HEK293 (cell line): ENCODE measurements at regions not wholly inside any gene's neighbourhood (a gene's known extent, or its start where the extent isn't known, plus 50 kb on each side); places are given as distances from the start of the nearest gene placed in this dataset.

Experiments
- CTCF ChIA-PET: fragments of 350-600 bp; formaldehyde crosslinking; extraction: SDS; loops from one replicate; lab custom pipeline; 2021; ENCODE audit warnings: antibody characterized with exemption; lab: Yijun Ruan, JAX
- POLR2A ChIA-PET: fragments of 300-600 bp; formaldehyde crosslinking; extraction: SDS; loops from one replicate; lab custom pipeline; 2020; ENCODE audit warnings: antibody characterized with exemption, inconsistent platforms; lab: Yijun Ruan, JAX
- H3K27ac ChIP-seq: fragments of 200-500 bp; sonication (Bioruptor generic); 2 replicates; pipeline ENCODE4 v1.5.1; 2014; ENCODE audit warnings: low read depth, low read length, control low read depth, inconsistent platforms; ENCODE audit errors: extremely low read depth
- H3K36me3 ChIP-seq, 2 experiments: fragments of 200-500 bp in 1 of 2; sonication (Bioruptor generic) in 1 of 2; 1 replicate in 1 of 2; 2 replicates in 1 of 2; pipeline ENCODE4 v1.5.1; 2014 to 2017; ENCODE audit warnings: inconsistent platforms in 2 of 2, low read length in 2 of 2; ENCODE audit not compliant: control insufficient read depth in 2 of 2, insufficient read depth in 1 of 2
- H3K4me1 ChIP-seq: fragments of 200-500 bp; sonication (Bioruptor generic); 2 replicates; pipeline ENCODE4 v1.5.1; 2014; ENCODE audit warnings: mild to moderate bottlenecking, low read length, inconsistent platforms; ENCODE audit not compliant: control insufficient read depth, insufficient read depth
- H3K4me3 ChIP-seq: 2 replicates; pipeline ENCODE4 v1.5.1; 2011; ENCODE audit warnings: low read depth, mild to moderate bottlenecking, control low read depth, low read length, moderate library complexity
- H3K9me3 ChIP-seq: fragments of 200-500 bp; sonication (Bioruptor generic); 2 replicates; pipeline ENCODE4 v1.5.1; 2014; ENCODE audit warnings: low read depth, low read length, inconsistent platforms; ENCODE audit not compliant: control insufficient read depth, insufficient read depth
- ATF2 ChIP-seq: fragments of 450-650 bp; formaldehyde crosslinking; IDR thresholded peaks from 2 replicates; pipeline ENCODE4 v1.5.1; 2016; ENCODE audit warnings: missing biosample characterization, missing genetic modification characterization, low read depth
- PATZ1 ChIP-seq: fragments of 450-650 bp; formaldehyde crosslinking; IDR thresholded peaks from 2 replicates; pipeline ENCODE4 v1.5.1; 2016; ENCODE audit warnings: missing biosample characterization, missing genetic modification characterization
- PBX3 ChIP-seq: sonication (generic); formaldehyde crosslinking; IDR thresholded peaks from 2 replicates; pipeline ENCODE4 v1.8.1; 2022; ENCODE audit warnings: mild to moderate bottlenecking, moderate library complexity, missing genetic modification reagents
- PRDM10 ChIP-seq: fragments of 450-650 bp; formaldehyde crosslinking; IDR thresholded peaks from 2 replicates; pipeline ENCODE4 v1.5.1; 2016; ENCODE audit warnings: missing biosample characterization, missing genetic modification characterization
- RBAK ChIP-seq: fragments of 450-650 bp; formaldehyde crosslinking; IDR thresholded peaks from 2 replicates; pipeline ENCODE4 v1.5.1; 2016; ENCODE audit warnings: missing biosample characterization, missing genetic modification characterization
- YY2 ChIP-seq: fragments of 450-650 bp; formaldehyde crosslinking; IDR thresholded peaks from 2 replicates; pipeline ENCODE4 v1.5.1; 2016; ENCODE audit warnings: missing biosample characterization, missing genetic modification characterization
- ZBTB17 ChIP-seq: fragments of 450-650 bp; formaldehyde crosslinking; IDR thresholded peaks from 2 replicates; pipeline ENCODE4 v1.5.1; 2016; ENCODE audit warnings: missing biosample characterization, missing genetic modification characterization
- ZNF138 ChIP-seq: fragments of 450-650 bp; formaldehyde crosslinking; IDR thresholded peaks from 2 replicates; pipeline ENCODE4 v1.5.1; 2016; ENCODE audit warnings: missing biosample characterization, missing genetic modification characterization, borderline replicate concordance
- ZNF324 ChIP-seq: fragments of 450-650 bp; formaldehyde crosslinking; IDR thresholded peaks from 2 replicates; pipeline ENCODE4 v1.5.1; 2016; ENCODE audit warnings: missing biosample characterization, missing genetic modification characterization
- ZNF366 ChIP-seq: fragments of 450-650 bp; formaldehyde crosslinking; conservative IDR thresholded peaks from 2 replicates; pipeline ENCODE4 v1.5.1; 2016; ENCODE audit warnings: missing biosample characterization, missing genetic modification characterization
- ZNF37A ChIP-seq: fragments of 450-650 bp; IDR thresholded peaks from 2 replicates; pipeline ENCODE4 v1.5.1; 2018; ENCODE audit warnings: missing biosample characterization, missing genetic modification characterization
- ZNF391 ChIP-seq: fragments of 450-650 bp; formaldehyde crosslinking; IDR thresholded peaks from 2 replicates; pipeline ENCODE4 v1.5.1; 2016; ENCODE audit warnings: low read depth, missing biosample characterization, missing genetic modification characterization, borderline replicate concordance
- ZNF48 ChIP-seq: fragments of 450-650 bp; formaldehyde crosslinking; IDR thresholded peaks from 2 replicates; pipeline ENCODE4 v1.5.1; 2016; ENCODE audit warnings: missing biosample characterization, missing genetic modification characterization
- ZNF558 ChIP-seq: fragments of 450-650 bp; formaldehyde crosslinking; IDR thresholded peaks from 2 replicates; pipeline ENCODE4 v1.5.1; 2016; ENCODE audit warnings: missing biosample characterization, missing genetic modification characterization
- ZNF561 ChIP-seq: fragments of 450-650 bp; IDR thresholded peaks from 2 replicates; pipeline ENCODE4 v1.5.1; 2018; ENCODE audit warnings: missing biosample characterization, missing genetic modification characterization, borderline replicate concordance
- ZNF621 ChIP-seq: fragments of 450-650 bp; formaldehyde crosslinking; IDR thresholded peaks from 2 replicates; pipeline ENCODE4 v1.5.1; 2017; ENCODE audit warnings: missing biosample characterization, missing genetic modification characterization
- ZNF623 ChIP-seq: fragments of 450-650 bp; formaldehyde crosslinking; IDR thresholded peaks from 2 replicates; pipeline ENCODE4 v1.5.1; 2016; ENCODE audit warnings: missing biosample characterization, missing genetic modification characterization
- ZNF639 ChIP-seq: fragments of 450-650 bp; formaldehyde crosslinking; IDR thresholded peaks from 2 replicates; pipeline ENCODE4 v1.5.1; 2016; ENCODE audit warnings: missing biosample characterization, missing genetic modification characterization
- ZNF658 ChIP-seq: fragments of 450-650 bp; formaldehyde crosslinking; IDR thresholded peaks from 2 replicates; pipeline ENCODE4; 2016; ENCODE audit warnings: missing biosample characterization, missing genetic modification characterization
- ZNF677 ChIP-seq: fragments of 450-650 bp; IDR thresholded peaks from 2 replicates; pipeline ENCODE4 v1.5.0; 2018; ENCODE audit warnings: missing biosample characterization, mild to moderate bottlenecking, missing genetic modification characterization, moderate library complexity
- ZNF701 ChIP-seq: fragments of 450-650 bp; formaldehyde crosslinking; IDR thresholded peaks from 2 replicates; pipeline ENCODE4 v1.5.1; 2016; ENCODE audit warnings: missing biosample characterization, missing genetic modification characterization
- ZNF704 ChIP-seq: fragments of 450-650 bp; formaldehyde crosslinking; IDR thresholded peaks from 2 replicates; pipeline ENCODE4 v1.5.1; 2016; ENCODE audit warnings: missing biosample characterization, missing genetic modification characterization
- ZNF768 ChIP-seq: fragments of 450-650 bp; formaldehyde crosslinking; IDR thresholded peaks from 2 replicates; pipeline ENCODE4 v1.5.1; 2018; ENCODE audit warnings: missing biosample characterization, mild to moderate bottlenecking, missing genetic modification characterization

GRCh38 chr1:72827278-72827677 is 544.9 kb upstream of the NEGR1 start (continued):
- no peak for TF ChIP-seq ZNF324 (tag by site-specific recombination)
- TF ChIP-seq ZNF639: no peak
- no peak for TF ChIP-seq ZNF701

- TF ChIP-seq ZNF138 (tag by site-specific recombination): no peak
- no peak for TF ChIP-seq ZNF366 (tag by site-specific recombination)
- TF ChIP-seq ATF2 (tag by site-specific recombination): no peak
- TF ChIP-seq ZNF658: no peak
- no peak for TF ChIP-seq ZNF677
- no peak for TF ChIP-seq RBAK (tag by site-specific recombination)
- no peak for TF ChIP-seq ZNF768 (tag by site-specific recombination)
- TF ChIP-seq ZNF37A (tag by site-specific recombination): no peak
- TF ChIP-seq PBX3 (CRISPR knock-in tag): no peak
- TF ChIP-seq ZNF561: no peak
- no peak for TF ChIP-seq ZNF704 (tag by site-specific recombination)
- TF ChIP-seq ZNF623 (tag by site-specific recombination): no peak
- no peak for TF ChIP-seq ZBTB17
- no peak for TF ChIP-seq ZNF558
- TF ChIP-seq ZNF48 (tag by site-specific recombination): no peak
- no peak for TF ChIP-seq ZNF391 (tag by site-specific recombination)
- ChIA-PET POLR2A (no interaction called here), CTCF (no interaction called here)
- Histone ChIP-seq H3K4me3 (no peak overlapping the region), H3K36me3 (no peaks in the 10 kb centered on the region), H3K27ac (no peak overlapping the region), H3K4me1 (no peaks in the 10 kb centered on the region), H3K9me3 (no peaks in the 10 kb centered on the region)
Observed at GRCh38 chr1:72804541-72804940, 522.2 kb upstream of the NEGR1 start.

- no peaks in the 10 kb centered on the region for H3K9me3 ChIP-seq
- ChIA-PET POLR2A (no interaction called here), CTCF (no interaction called here)
- no peaks in the 10 kb centered on the region for H3K36me3 ChIP-seq
- no peaks in the 10 kb centered on the region; the same call in 1 of the 2 replicates for H3K4me1 ChIP-seq
- no peak overlapping the region for H3K4me3 ChIP-seq
- no peak overlapping the region for H3K27ac ChIP-seq
- TF ChIP-seq PATZ1 (tag by site-specific recombination) (no peak), ZNF621 (tag by site-specific recombination) (no peak), PRDM10 (tag by site-specific recombination) (no peak), YY2 (tag by site-specific recombination) (no peak), ZNF391 (tag by site-specific recombination) (no peak)
Observed at GRCh38 chr1:72781038-72781437, 498.7 kb upstream of the NEGR1 start.
